ENCODE measurements at regions not wholly inside any gene's neighbourhood (a gene's known extent, or its start where the extent isn't known, plus 50 kb on each side); places are given as distances from the start of the nearest gene placed in this dataset.

- ATAC-seq (ENCODE audit: insufficient read depth, low FRiP score) (no peak), DNase-seq (no peak)
- Histone ChIP-seq H3K27me3 (ENCODE audit: control insufficient read depth in 3 of 3, insufficient read depth in 3 of 3, low read length in 2 of 3) (no peaks in the 10 kb centered on the region), H3K4me3 (no peak overlapping the region), H3K9me3 (ENCODE audit: control insufficient read depth in 4 of 4, insufficient read depth in 3 of 4, low read length in 3 of 4) (peaks cover 0 to 2% (median 0%) of the 10 kb centered on the region in 4 donors), H3K9ac (ENCODE audit: insufficient read depth in 1 of 2, low read length in 2 of 2) (no peak overlapping the region), H3K4me1 (ENCODE audit: control insufficient read depth in 5 of 5, insufficient read depth in 5 of 5, low read length in 5 of 5) (no peaks in the 10 kb centered on the region), H3K27ac (ENCODE audit: low read depth in 1 of 2, low read length in 1 of 2) (no peak overlapping the region), H3K36me3 (ENCODE audit: control insufficient read depth in 4 of 4, insufficient read depth in 4 of 4, low read length in 4 of 4) (no peaks in the 10 kb centered on the region)
- no peak for TF ChIP-seq CTCF (IDR thresholded peaks at IDR 0.05; ENCODE audit: control extremely low read depth, extremely low read depth)
- WGBS, 2 donors: 91 to 96% methylated on average over 6 of the region's 6 CpGs
Observed at GRCh38 chr7:47707583-47707982, 125.7 kb upstream of the TNS3 start.

GRCh38 chr7:47704936-47705335, 123.0 kb upstream of the TNS3 start:
- no peak for TF ChIP-seq CTCF (IDR thresholded peaks at IDR 0.05; ENCODE audit: control extremely low read depth, extremely low read depth)
- H3K4me1 ChIP-seq (ENCODE audit: control insufficient read depth in 5 of 5, insufficient read depth in 5 of 5, low read length in 5 of 5): no peaks in the 10 kb centered on the region
- no peak overlapping the region for H3K9ac ChIP-seq (ENCODE audit: insufficient read depth in 1 of 2, low read length in 2 of 2)
- H3K9me3 ChIP-seq (ENCODE audit: control insufficient read depth in 4 of 4, insufficient read depth in 3 of 4, low read length in 3 of 4): no peaks in the 10 kb centered on the region
- ATAC-seq (ENCODE audit: insufficient read depth, low FRiP score) (no peak), DNase-seq (no peak)
- WGBS, 2 donors: 84 to 94% methylated on average over 2 of the region's 2 CpGs
- H3K27ac ChIP-seq (ENCODE audit: low read depth in 1 of 2, low read length in 1 of 2): no peak overlapping the region
- H3K36me3 ChIP-seq (ENCODE audit: control insufficient read depth in 4 of 4, insufficient read depth in 4 of 4, low read length in 4 of 4): no peaks in the 10 kb centered on the region
- no peaks in the 10 kb centered on the region for H3K27me3 ChIP-seq (ENCODE audit: control insufficient read depth in 3 of 3, insufficient read depth in 3 of 3, low read length in 2 of 3)
- H3K4me3 ChIP-seq: no peak overlapping the region

GRCh38 chr7:47702080-47702479, 120.2 kb upstream of the TNS3 start:
- no peak for ATAC-seq (ENCODE audit: insufficient read depth, low FRiP score)
- no peaks in the 10 kb centered on the region for H3K4me1 ChIP-seq (ENCODE audit: control insufficient read depth in 5 of 5, insufficient read depth in 5 of 5, low read length in 5 of 5)

More at GRCh38 chr7:47702080-47702479, 120.2 kb upstream of the TNS3 start:
- no peaks in the 10 kb centered on the region for H3K9me3 ChIP-seq (ENCODE audit: control insufficient read depth in 4 of 4, insufficient read depth in 3 of 4, low read length in 3 of 4)
- no peak overlapping the region for H3K27ac ChIP-seq (ENCODE audit: low read depth in 1 of 2, low read length in 1 of 2)
- no peak overlapping the region for H3K9ac ChIP-seq (ENCODE audit: insufficient read depth in 1 of 2, low read length in 2 of 2)
- no peaks in the 10 kb centered on the region for H3K36me3 ChIP-seq (ENCODE audit: control insufficient read depth in 4 of 4, insufficient read depth in 4 of 4, low read length in 4 of 4)
- WGBS, 2 donors: 63 to 72% methylated on average over 1 of the region's 1 CpG
- no peaks in the 10 kb centered on the region for H3K27me3 ChIP-seq (ENCODE audit: control insufficient read depth in 3 of 3, insufficient read depth in 3 of 3, low read length in 2 of 3)
- no peak for TF ChIP-seq CTCF (IDR thresholded peaks at IDR 0.05; ENCODE audit: control extremely low read depth, extremely low read depth)
- DNase-seq: no peak
- H3K4me3 ChIP-seq: no peak overlapping the region

Measured in lung (tissue), 11 donors.